Uterus (tissue), 2 donors: ENCODE measurements at regions not wholly inside any gene's neighbourhood (a gene's known extent, or its start where the extent isn't known, plus 50 kb on each side); places are given as distances from the start of the nearest gene placed in this dataset.

Source experiments
- POLR2A ChIP-seq, 2 donors: fragments of 450-650 bp; IDR thresholded peaks; one replicate each; pipeline ENCODE4 v1.6.1; 2016; ENCODE audit warnings: antibody characterized with exemption in 2 of 2, mild to moderate bottlenecking in 1 of 2, moderate library complexity in 1 of 2
- TF ChIP-seq, protein P1 (sequence below), 4 experiments: fragments of 200-600 bp in 2 of 4; fragments of 450-650 bp in 2 of 4; sonication (generic) in 2 of 4; IDR thresholded peaks; one replicate each; pipeline ENCODE4 v1.5.1; 2016 to 2019; ENCODE audit warnings: antibody characterized with exemption in 4 of 4, mild to moderate bottlenecking in 2 of 4, moderate library complexity in 1 of 4

DNA sequence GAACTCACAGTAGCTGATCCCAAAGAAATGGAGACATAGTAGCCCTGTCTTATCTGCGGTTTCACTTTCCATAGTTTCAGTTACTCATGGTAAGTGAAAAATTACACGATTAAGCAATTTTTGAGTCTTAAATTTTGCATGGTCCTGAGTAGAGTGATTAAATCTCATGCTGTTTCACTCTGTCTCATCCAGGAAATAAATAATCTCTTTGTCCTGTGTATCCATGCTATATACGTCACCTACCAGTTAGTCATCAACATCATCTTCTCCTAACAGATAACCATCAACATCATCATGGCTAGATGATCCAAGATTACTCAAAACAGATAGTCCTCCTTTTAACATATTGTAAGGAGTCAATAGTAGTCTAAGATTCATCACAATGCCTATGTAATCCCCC, 1589.3 kb downstream of the BRINP3 start:
- no peak for TF ChIP-seq POLR2A (IDR thresholded peaks at IDR 0.05)
- TF ChIP-seq, protein P1, sequence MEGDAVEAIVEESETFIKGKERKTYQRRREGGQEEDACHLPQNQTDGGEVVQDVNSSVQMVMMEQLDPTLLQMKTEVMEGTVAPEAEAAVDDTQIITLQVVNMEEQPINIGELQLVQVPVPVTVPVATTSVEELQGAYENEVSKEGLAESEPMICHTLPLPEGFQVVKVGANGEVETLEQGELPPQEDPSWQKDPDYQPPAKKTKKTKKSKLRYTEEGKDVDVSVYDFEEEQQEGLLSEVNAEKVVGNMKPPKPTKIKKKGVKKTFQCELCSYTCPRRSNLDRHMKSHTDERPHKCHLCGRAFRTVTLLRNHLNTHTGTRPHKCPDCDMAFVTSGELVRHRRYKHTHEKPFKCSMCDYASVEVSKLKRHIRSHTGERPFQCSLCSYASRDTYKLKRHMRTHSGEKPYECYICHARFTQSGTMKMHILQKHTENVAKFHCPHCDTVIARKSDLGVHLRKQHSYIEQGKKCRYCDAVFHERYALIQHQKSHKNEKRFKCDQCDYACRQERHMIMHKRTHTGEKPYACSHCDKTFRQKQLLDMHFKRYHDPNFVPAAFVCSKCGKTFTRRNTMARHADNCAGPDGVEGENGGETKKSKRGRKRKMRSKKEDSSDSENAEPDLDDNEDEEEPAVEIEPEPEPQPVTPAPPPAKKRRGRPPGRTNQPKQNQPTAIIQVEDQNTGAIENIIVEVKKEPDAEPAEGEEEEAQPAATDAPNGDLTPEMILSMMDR (IDR thresholded peaks at IDR 0.05) = no peak
